ENCODE measurements at regions not wholly inside any gene's neighbourhood (a gene's known extent, or its start where the extent isn't known, plus 50 kb on each side); places are given as distances from the start of the nearest gene placed in this dataset.
A peak's percentile ranks its signal among the peaks of the same experiment; 100 is the strongest.

DNA sequence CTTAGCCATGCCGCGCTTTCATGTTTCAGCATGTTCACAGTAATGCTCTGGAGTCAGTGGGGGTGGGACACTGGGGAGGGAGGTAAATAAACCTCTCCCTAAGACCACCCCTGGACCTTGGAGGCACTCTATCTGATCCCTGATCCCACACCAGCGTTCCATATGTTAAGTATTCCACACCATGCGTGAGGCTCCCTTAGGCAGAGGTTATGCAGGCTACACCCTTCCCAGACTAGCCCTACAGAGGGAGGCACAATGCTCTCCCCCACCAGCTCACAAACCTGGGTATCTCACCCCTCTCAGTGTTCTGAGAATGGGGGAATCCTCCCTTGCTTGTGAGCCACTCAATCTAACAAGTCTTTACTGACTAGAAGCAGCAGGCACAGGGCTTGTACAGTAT is 1610.4 kb upstream of the ZEB2 start:
- Histone ChIP-seq H3K4me1 (peaks cover 0 to under 1% (median 0%) of the 10 kb centered on the region in 10 experiments; a peak in 1 of 20 replicates), H3K27me3 (no peaks in the 10 kb centered on the region), H3K9me3 (replicated peaks in 1 of 11) (no peaks in the 10 kb centered on the region), H4K20me1 (no peaks in the 10 kb centered on the region), H3K9ac (no peak overlapping the region), H3K4me2 (no peak overlapping the region), H3K36me3 (no peaks in the 10 kb centered on the region), H3K27ac (no peak overlapping the region), H3K4me3 (no peak overlapping the region)
- TF ChIP-seq Cebpa-rat (IDR thresholded peaks at IDR 0.05), result no peak

DNA sequence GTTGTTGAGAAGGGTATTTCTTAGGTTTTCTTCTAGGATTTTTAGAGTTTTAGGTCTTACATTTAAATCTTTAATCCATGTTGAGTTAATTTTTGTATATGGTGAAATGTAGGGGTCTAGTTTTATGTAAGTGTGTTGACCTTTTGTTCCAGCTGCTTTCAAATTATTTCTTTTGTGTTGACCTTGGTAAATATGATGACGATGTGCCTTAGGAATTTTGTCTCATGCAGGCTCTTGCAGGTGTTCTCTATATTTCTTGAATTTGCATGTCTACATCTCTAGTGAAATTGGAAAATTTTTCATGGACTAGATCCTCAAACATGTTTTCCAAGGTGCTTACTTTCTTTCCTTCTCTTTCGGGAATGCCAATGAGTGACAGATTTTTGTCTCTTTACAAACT is 1609.3 kb upstream of the ZEB2 start:
- Histone ChIP-seq H3K4me2 (no peak overlapping the region), H3K4me1 (peaks cover 0 to 11% (median 0%) of the 10 kb centered on the region in 10 experiments; a peak in 4 of 20 replicates), H3K27ac (no peak overlapping the region), H3K27me3 (no peaks in the 10 kb centered on the region), H3K36me3 (no peaks in the 10 kb centered on the region), H3K9ac (no peak overlapping the region), H4K20me1 (no peaks in the 10 kb centered on the region), H3K4me3 (no peak overlapping the region), H3K9me3 (replicated peaks in 1 of 11) (no peaks in the 10 kb centered on the region)
- no peak for TF ChIP-seq Cebpa-rat (IDR thresholded peaks at IDR 0.05)

- Histone ChIP-seq H3K4me3 (no peak overlapping the region), H3K27me3 (no peaks in the 10 kb centered on the region)
- no peak for TF ChIP-seq Cebpa-rat (IDR thresholded peaks at IDR 0.05)
These were observed 1608.3 kb upstream of the ZEB2 start for GRCh38 chr2:146128216-146128615.

DNA sequence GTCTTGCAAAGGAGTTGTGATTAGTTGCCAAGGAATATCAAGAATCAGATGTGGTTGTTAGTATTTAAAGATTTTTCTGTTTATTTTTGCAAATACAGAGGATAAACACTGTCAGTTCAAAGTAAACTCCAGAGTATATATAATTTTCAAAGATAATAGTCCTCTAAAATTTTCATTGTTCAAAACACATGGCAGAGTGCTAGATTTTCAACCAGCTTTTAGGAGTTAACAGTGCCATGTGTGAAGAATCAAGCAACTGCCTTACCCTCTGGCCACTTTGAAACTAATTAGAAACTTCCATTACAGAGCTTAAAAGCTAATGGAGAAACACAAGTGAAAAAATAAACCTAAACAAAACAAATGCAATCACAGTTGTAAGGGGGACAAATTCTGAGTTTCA is 1605.6 kb upstream of the ZEB2 start:
- H3K4me2 ChIP-seq, result no peak overlapping the region
- H3K9ac ChIP-seq, result no peak overlapping the region
- H4K20me1 ChIP-seq, result no peaks in the 10 kb centered on the region
- no peaks in the 10 kb centered on the region for H3K27me3 ChIP-seq
- H3K4me1 ChIP-seq, result peaks cover 0 to 13% (median 0%) of the 10 kb centered on the region in 10 experiments; a peak in 4 of 20 replicates
- no peaks in the 10 kb centered on the region for H3K9me3 ChIP-seq (replicated peaks in 1 of 11)
- no peaks in the 10 kb centered on the region for H3K36me3 ChIP-seq
- no peak overlapping the region for H3K4me3 ChIP-seq
- 0 out of 22 replicates have a peak overlapping the region, but pooled peaks of 1 of the 11 experiments have one; percentile 27 for H3K27ac ChIP-seq
- TF ChIP-seq Cebpa-rat (IDR thresholded peaks at IDR 0.05), result no peak

More at GRCh38 chr2:146128216-146128615, 1608.3 kb upstream of the ZEB2 start:
- Histone ChIP-seq H3K27ac (no peak overlapping the region), H3K9ac (no peak overlapping the region), H4K20me1 (no peaks in the 10 kb centered on the region), H3K36me3 (no peaks in the 10 kb centered on the region), H3K9me3 (replicated peaks in 1 of 11) (no peaks in the 10 kb centered on the region), H3K4me1 (peaks cover 0 to 13% (median 0%) of the 10 kb centered on the region in 10 experiments; a peak in 4 of 20 replicates), H3K4me2 (no peak overlapping the region)

- no peak for TF ChIP-seq Cebpa-rat (IDR thresholded peaks at IDR 0.05)
- H4K20me1 ChIP-seq, result no peaks in the 10 kb centered on the region
- H3K4me1 ChIP-seq, result peaks cover 0 to 13% (median 0%) of the 10 kb centered on the region in 10 experiments; a peak in 4 of 20 replicates
- H3K4me2 ChIP-seq, result peak overlapping the region in 4 of 11 experiments; percentile 8 to 30 (median 16); a peak in 5 of 22 replicates
- no peak overlapping the region for H3K4me3 ChIP-seq
- H3K27me3 ChIP-seq, result no peaks in the 10 kb centered on the region
- H3K9me3 ChIP-seq (replicated peaks in 1 of 11), result no peaks in the 10 kb centered on the region
- H3K36me3 ChIP-seq, result no peaks in the 10 kb centered on the region
- 0 out of 22 replicates have a peak overlapping the region, but pooled peaks of 1 of the 11 experiments have one; percentile 27 for H3K27ac ChIP-seq
- H3K9ac ChIP-seq, result no peak overlapping the region
These were observed 1604.8 kb upstream of the ZEB2 start for GRCh38 chr2:146124741-146125140.

DNA sequence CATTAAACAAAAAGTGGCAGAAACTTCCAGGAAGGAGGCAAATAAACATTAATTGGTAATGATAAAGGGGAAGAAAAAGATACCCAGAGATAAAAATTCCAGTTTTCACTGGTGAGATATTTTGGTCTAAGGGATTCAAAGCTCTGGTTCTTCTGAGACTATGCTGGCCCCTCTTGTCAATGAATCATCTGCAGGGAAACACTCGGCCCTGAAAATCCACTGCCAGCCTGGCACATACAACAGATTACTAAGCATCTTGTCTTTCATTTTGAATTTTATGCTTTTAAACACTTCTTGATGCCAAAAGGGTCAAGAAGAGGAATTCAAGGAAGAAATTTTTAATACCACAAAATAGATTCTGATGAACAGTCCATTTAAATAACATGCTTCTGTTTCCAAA is 1603.8 kb upstream of the ZEB2 start:
- Histone ChIP-seq H4K20me1 (no peaks in the 10 kb centered on the region), H3K27ac (no peak overlapping the region), H3K4me2 (no peak overlapping the region), H3K27me3 (no peaks in the 10 kb centered on the region), H3K9me3 (replicated peaks in 1 of 11) (no peaks in the 10 kb centered on the region), H3K4me1 (peaks cover 0 to 13% (median 0%) of the 10 kb centered on the region in 10 experiments; a peak in 4 of 20 replicates), H3K36me3 (no peaks in the 10 kb centered on the region), H3K9ac (no peak overlapping the region), H3K4me3 (no peak overlapping the region)
- TF ChIP-seq Cebpa-rat (IDR thresholded peaks at IDR 0.05), result no peak

DNA sequence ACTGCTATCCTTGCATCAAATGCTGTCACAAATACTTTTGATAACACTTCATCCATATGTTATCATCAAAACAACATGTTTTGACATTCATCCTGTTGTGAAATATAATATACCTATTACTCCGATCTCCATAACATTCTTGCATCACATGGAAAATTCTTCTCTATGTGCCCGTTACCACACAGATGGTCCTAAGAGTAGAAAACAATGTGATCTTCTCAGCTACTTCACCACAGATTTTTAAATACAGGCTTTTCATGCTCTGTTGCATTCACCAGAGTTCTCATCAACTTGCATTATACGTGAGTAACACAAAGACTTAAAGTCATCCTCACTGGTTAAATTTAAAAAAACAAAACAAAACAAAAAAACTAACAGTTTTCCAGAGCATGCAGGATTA is 1603.3 kb upstream of the ZEB2 start:
- H3K27me3 ChIP-seq, result no peaks in the 10 kb centered on the region
- H4K20me1 ChIP-seq, result no peaks in the 10 kb centered on the region
- H3K9me3 ChIP-seq (replicated peaks in 1 of 11), result no peaks in the 10 kb centered on the region
- no peak for TF ChIP-seq Cebpa-rat (IDR thresholded peaks at IDR 0.05)
- H3K4me3 ChIP-seq, result no peak overlapping the region
- H3K4me1 ChIP-seq, result peaks cover 0 to 13% (median 0%) of the 10 kb centered on the region in 10 experiments; a peak in 4 of 20 replicates
- H3K4me2 ChIP-seq, result no peak overlapping the region
- H3K36me3 ChIP-seq, result no peaks in the 10 kb centered on the region
- H3K27ac ChIP-seq, result no peak overlapping the region
- no peak overlapping the region for H3K9ac ChIP-seq

GRCh38 chr2:146119586-146119985 is 1599.7 kb upstream of the ZEB2 start:
- no peak for TF ChIP-seq Cebpa-rat (IDR thresholded peaks at IDR 0.05)
- H3K9me3 ChIP-seq (replicated peaks in 1 of 11), result no peaks in the 10 kb centered on the region
- no peaks in the 10 kb centered on the region for H4K20me1 ChIP-seq
- peaks cover 0 to 6% (median 0%) of the 10 kb centered on the region in 10 experiments; a peak in 4 of 20 replicates for H3K4me1 ChIP-seq
- no peaks in the 10 kb centered on the region for H3K27me3 ChIP-seq
- H3K9ac ChIP-seq, result no peak overlapping the region
- H3K4me3 ChIP-seq, result no peak overlapping the region
- H3K4me2 ChIP-seq, result no peak overlapping the region
- H3K27ac ChIP-seq, result no peak overlapping the region
- H3K36me3 ChIP-seq, result no peaks in the 10 kb centered on the region

DNA sequence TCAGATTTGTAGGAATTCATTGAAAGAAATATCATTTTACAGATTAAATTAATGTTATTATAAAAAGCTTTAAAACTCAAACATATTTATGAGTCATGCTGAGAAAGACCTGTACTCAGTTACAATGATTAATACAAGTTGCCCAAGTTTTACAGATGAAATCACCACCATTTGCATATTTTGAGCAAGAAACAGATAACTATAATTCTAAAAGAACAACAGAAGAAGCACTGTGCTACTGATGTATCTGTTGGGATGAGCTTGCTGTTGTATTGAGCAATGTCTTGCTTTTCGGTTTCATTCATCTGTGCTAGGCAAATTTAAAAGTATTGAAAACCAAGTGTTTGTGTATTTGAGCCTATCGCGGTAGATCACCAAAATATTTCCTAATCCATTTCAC is 1589.1 kb upstream of the ZEB2 start:
- Histone ChIP-seq H3K27ac (no peak overlapping the region), H3K9ac (no peak overlapping the region)

GRCh38 chr2:146094185-146094584 is 1574.3 kb upstream of the ZEB2 start:
- Histone ChIP-seq H3K4me3 (peak overlapping the region in 1 of 10 experiments; percentile 31; a peak in 1 of 20 replicates), H3K4me2 (no peak overlapping the region), H3K27ac (no peak overlapping the region), H3K9me3 (replicated peaks in 1 of 11) (peaks cover 29 to 32% (median 30%) of the 10 kb centered on the region in 11 experiments), H3K9ac (no peak overlapping the region), H3K4me1 (no peaks in the 10 kb centered on the region), H4K20me1 (no peaks in the 10 kb centered on the region), H3K27me3 (no peaks in the 10 kb centered on the region), H3K36me3 (peaks cover 0 to 7% (median 0%) of the 10 kb centered on the region in 11 experiments; a peak in 1 of 22 replicates)
- no peak for TF ChIP-seq Cebpa-rat (IDR thresholded peaks at IDR 0.05)

More for the DNA sequence above, 1589.1 kb upstream of the ZEB2 start:
- Histone ChIP-seq H3K4me2 (no peak overlapping the region), H4K20me1 (no peaks in the 10 kb centered on the region), H3K4me1 (no peaks in the 10 kb centered on the region), H3K4me3 (no peak overlapping the region), H3K27me3 (no peaks in the 10 kb centered on the region), H3K9me3 (replicated peaks in 1 of 11) (no peaks in the 10 kb centered on the region), H3K36me3 (no peaks in the 10 kb centered on the region)
- TF ChIP-seq Cebpa-rat (IDR thresholded peaks at IDR 0.05), result no peak
